HG03457 (cell line): ENCODE measurements at regions not wholly inside any gene's neighbourhood (a gene's known extent, or its start where the extent isn't known, plus 50 kb on each side); places are given as distances from the start of the nearest gene placed in this dataset.

Source experiments
- ATAC-seq: cut with Tn5 transposase; IDR thresholded peaks from one replicate; pipeline ENCODE4 v1.9.1; 2021; ENCODE audit warnings: moderate number of reproducible peaks; ENCODE audit not compliant: unreplicated experiment

DNA sequence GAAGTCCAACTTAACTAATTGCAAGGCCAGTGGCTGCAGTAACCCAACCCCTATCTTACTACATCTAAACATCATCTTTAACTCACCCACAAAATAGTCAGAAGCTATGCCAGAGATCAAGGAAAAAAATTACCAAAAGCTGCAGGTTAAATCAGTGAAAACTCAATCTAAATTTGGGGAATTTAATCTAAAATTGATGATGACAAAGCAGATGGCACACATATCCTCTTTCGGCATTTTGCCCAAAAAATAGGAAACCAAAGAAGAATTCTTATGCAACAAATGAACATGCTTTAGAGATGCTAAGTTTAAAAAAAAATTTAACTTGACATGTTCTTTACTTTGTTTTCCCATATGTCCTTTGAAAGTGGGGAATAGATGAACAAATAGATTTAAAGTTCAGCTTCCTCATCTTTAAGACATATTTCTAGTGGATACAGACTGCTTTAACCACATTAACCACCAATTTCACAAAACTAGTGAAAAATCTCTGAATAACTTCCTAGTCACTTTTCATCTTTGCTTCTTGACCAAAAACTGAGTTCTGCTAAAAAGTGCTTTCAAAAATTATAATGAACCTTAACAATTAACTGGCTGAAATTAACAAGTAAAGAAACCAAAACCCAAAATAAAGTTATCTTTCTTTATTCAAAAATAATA is 74.3 kb upstream of the CCDC150 start:
- ATAC-seq = no peak

DNA sequence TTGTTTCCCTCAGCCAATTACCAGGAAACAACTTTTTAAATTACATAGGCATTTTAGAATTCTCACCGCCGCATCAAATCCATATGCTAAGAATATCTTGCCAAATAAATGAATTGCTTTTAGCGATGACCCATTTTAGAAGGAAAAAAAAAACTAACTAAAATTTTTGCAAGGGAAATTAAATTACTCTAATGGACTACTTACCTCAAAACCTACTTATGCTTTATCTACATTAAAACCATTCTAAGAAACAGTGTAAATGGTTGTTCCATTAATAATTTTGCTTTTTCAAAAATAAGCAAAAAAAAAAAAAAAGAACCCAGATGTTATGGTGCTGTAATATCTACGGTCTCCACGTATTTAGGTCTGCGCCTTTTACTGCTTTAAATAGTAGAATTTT is 73.5 kb upstream of the CCDC150 start:
- no peak for ATAC-seq

DNA sequence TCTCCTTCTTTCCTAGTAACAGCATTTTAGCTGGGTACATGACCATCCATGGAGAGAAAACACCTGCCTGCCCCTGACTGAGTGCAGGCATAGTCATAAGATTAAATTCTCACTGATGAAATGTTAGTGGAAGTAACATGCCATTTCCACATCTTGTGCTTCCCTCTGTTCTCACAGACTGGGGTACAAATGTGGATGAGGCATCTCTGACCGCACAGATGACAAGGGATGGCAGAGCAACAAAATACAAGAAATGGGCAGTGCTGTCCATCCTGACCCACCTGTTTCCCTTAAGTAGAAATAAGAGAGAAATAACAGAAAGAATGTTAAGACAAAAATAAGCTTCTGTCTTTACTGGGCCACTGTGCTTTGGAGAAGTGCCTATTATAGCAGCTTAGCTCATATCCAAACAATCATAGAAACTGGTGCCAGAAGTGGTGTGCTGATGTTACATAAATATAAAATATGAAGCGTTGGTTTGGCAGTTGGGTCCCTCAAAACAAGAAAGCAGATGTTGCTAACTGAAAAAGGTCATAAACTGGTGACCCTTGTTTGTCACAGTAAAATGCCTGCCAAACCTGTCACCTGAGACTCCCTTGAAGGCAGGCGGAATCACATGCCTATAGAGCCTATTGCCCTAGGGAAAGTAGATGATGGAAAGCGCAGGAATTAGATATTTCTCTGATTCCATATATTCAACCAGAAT is 72.4 kb upstream of the CCDC150 start:
- no peak for ATAC-seq

DNA sequence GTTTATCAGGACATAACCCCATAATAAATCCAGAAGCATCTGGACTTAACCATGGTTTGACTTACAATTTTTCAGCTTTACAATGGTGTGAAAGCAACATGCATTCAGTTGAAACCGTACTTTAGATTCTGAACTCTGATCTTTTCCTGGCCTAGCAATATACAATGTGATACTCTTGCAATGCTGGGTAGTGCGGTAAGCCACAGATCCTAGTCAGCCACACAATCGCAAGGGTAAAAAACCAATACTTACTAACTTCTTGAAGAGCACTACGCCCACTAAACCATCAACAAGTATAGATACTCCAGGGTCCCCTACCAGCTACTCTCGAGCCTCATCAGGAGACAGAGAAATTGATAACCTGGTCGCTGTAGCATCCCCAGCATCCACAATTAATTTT is 71.0 kb upstream of the CCDC150 start:
- no peak for ATAC-seq

DNA sequence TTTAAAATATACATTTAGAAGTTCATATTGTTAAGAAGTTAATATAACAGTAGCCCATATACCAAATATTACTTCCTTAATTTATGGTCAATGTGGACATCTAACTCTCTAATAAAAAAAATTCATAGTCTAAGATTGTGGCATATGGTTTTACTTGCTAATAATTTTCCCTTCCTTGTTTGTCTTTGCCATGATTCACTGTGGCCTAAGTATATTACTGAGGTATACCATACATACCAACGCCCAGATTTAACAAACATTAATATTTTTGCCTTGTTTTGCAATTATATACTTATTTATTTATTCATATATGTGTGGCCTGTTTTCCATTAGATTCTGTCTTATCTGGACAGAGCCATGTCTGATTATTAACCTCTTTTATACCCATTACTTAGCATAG is 54.6 kb upstream of the CCDC150 start:
- ATAC-seq = no peak

DNA sequence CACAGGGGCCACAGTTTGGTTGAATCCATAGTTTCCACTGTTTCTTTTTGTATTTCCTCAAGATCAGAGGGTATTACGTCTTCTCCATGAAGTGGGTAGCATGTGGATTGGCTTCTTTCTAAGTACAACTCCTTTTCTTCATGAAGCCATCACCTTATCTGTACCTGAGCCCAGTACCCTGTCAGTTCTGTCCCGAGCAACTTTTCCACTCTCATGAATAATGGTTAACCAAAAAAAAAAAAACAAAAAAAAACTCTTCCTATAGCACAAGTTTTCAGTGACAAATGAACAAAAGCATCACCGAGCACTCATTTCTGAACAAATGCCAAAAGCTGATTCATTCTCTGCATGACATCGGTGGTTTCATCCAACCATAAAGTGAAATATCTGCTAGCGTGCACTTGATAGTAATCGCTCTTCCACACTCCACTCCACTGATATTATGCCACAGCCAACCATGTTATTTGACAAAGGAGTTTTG is 53.0 kb upstream of the CCDC150 start:
- no peak for ATAC-seq

DNA sequence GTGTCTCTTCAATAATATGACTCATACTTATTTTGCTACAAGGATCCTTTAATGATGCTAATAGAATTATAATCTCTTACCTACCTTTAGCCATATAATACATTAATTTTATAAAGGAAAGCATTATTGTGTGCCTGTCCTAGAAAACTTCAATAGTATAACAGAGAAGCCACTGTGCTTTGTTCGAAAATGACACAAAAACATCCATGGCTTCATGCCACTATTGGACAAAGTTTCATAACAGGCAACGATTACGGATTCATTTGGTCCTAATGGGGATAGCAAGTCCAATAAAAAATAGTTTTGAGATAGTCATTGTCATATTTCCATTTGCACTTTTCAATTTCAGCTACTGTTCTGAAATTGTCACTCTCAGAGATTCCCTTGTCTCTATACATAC is 52.5 kb upstream of the CCDC150 start:
- ATAC-seq = no peak

DNA sequence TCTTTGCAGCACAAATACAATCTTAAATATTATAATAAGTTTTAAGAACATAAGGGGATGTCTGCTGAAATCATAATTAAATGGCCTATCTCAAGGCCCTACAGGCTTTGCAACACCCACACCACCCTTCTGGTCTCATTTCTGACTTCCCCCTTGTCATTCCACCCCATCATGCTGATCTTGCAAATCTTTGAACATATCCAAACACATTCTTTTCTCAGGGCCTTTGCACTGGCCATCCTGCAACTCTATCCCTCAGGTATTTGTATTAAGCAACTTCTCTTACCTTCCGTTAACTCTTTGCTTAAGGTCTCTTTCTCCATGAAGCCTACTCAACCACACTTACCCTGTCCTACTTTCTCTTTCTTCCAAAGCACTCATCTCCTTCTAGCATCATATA is 51.8 kb upstream of the CCDC150 start:
- no peak for ATAC-seq

DNA sequence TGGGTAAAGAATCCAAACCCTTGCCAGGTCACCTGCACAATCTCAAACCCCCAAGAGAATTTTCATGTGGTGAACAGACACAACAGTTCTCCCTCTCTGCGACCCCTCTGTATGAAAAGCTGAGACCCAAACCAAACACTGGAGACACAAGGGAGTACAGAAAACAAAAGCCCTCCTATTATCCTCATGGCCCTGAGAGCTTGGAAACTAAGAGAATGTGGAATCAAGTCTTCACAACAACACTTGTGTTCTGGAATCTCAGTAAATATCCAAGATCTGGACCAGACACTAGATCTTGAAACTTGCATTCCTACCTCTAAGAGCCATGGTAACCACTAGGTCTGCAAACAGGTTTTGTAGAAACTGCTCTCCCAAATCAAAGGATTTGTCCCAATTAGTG is 50.1 kb upstream of the CCDC150 start:
- no peak for ATAC-seq
